ENCODE measurements at regions not wholly inside any gene's neighbourhood (a gene's known extent, or its start where the extent isn't known, plus 50 kb on each side); places are given as distances from the start of the nearest gene placed in this dataset.

- TF ChIP-seq POLR2A (IDR thresholded peaks at IDR 0.05) = no peak
- TF ChIP-seq, protein P1, sequence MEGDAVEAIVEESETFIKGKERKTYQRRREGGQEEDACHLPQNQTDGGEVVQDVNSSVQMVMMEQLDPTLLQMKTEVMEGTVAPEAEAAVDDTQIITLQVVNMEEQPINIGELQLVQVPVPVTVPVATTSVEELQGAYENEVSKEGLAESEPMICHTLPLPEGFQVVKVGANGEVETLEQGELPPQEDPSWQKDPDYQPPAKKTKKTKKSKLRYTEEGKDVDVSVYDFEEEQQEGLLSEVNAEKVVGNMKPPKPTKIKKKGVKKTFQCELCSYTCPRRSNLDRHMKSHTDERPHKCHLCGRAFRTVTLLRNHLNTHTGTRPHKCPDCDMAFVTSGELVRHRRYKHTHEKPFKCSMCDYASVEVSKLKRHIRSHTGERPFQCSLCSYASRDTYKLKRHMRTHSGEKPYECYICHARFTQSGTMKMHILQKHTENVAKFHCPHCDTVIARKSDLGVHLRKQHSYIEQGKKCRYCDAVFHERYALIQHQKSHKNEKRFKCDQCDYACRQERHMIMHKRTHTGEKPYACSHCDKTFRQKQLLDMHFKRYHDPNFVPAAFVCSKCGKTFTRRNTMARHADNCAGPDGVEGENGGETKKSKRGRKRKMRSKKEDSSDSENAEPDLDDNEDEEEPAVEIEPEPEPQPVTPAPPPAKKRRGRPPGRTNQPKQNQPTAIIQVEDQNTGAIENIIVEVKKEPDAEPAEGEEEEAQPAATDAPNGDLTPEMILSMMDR (IDR thresholded peaks at IDR 0.05) = no peak
Observed at GRCh38 chr5:164256954-164257353, 751.5 kb downstream of the MAT2B start.
